NCI-H2196 treated with DMSO at 0.1 percent for 48 hours (cell line): ENCODE measurements at regions not wholly inside any gene's neighbourhood (a gene's known extent, or its start where the extent isn't known, plus 50 kb on each side); places are given as distances from the start of the nearest gene placed in this dataset.

Experiments
- DNase-seq: peaks from one replicate; lab custom pipeline; 2025; ENCODE audit not compliant: unreplicated experiment; lab: John Stamatoyannopoulos, UW

DNA sequence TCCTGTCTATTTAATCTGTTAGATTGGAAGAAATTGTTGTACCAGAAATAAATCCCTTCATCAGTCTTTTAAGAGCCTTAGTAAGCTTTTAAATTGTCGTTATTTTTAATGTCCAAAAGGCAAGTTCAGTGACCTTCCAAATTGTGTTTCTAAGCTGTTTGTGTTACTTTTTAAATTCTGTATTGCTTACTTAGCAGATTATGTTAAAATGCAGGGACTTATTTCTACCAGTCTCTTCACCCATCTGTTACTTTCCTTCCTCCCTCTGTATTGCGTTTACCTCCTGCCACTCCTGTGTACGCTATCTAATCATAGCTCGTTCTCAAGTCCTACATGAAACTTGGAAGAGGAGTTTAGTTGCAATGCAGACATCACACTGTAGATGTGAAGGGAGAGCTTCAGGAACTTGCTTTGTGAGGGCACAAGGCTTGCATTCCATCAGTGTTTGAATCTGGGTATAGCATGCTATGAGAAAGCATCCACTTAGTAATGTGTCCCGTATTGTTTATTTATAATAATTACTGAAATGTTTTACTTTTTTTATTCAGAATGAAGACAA, 406.5 kb upstream of the RGS6 start:
- DNase-seq, result no peak

GRCh38 chr14:71526388-71526787, 405.8 kb upstream of the RGS6 start:
- no peak for DNase-seq

- no peak for DNase-seq
Observed at GRCh38 chr14:71527838-71528237, 404.4 kb upstream of the RGS6 start.

DNA sequence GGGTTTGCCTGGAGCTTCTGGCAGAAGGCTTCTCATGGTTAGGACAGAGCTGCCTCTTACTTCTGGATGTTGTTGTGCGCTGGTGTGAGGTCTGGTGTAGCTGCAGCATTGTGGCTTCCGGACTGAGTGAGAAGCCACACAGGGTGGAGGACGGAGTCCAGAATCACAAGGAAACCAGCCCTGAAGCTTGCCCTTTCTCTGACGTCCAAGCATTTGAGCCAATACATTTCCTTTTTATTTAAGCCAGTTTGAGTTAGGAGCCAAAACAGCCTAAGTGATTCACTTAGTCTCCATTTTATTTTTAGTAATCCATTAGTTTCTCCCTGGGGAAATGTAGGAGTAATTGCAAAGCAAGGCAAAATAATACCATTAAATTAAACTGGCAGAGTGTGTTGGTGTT, 402.4 kb upstream of the RGS6 start:
- no peak for DNase-seq

DNA sequence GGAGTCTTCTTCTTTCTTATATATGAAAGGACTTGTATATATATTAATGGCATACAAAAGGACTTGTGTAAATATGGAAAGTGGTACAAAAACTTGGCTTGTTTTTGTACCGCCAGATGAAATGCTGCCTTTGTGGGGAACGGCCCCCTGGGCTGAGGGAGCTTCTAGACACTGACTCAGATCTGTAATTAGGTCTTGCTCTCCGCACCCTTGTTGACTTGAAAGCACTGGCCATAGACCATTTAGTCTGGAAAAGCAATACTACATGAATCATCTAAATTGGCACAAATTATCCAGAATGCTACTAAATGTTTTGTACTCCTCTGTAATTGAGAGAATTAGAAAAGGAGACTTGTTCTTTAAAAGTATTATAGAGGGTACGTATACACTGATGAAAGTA, 399.9 kb upstream of the RGS6 start:
- DNase-seq, result no peak

DNA sequence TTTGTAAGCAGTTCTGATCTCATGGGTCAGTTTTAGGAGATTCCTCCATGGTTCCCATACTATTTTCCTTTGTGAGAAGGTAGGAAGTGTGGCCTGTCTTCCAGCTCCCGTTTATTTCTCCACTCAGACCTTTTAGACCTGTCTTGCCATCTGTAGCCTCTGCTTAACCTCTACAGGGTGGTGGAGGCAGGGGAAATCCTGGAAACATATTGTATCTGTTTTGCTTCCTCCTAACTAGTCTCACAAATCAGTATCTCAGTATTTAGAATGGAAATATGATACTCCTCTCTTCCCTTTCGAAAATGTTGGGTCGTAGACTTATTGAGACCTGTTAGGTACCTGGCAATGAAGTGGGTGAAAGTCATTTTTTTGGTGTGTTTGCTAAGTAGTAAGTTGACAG, 399.4 kb upstream of the RGS6 start:
- DNase-seq, result no peak

GRCh38 chr14:71533390-71533789, 398.8 kb upstream of the RGS6 start:
- DNase-seq, result no peak

DNA sequence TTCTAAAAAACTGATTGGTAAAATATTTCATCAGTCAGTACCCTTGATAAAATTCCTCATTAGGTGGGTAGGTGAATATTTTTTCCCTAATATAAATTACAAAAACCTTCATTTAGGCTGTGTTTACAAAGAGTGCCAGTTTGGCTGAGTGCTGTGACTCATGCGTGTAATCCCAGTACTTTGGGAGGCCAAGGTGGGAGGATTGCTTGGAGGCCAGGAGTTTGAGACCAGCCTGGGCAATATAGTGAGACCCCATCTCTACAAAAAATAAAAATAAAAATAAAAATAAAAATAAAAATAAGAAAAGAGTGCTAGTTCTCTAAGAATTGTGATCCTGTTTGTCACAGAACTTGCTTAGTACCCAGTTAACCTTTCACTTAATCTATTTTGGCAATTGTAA, 398.4 kb upstream of the RGS6 start:
- no peak for DNase-seq

- DNase-seq, result no peak
Observed at GRCh38 chr14:71534506-71534905, 397.7 kb upstream of the RGS6 start.

GRCh38 chr14:71536015-71536740, 396.1 kb upstream of the RGS6 start:
- no peak for DNase-seq

GRCh38 chr14:71536927-71537772, 395.1 kb upstream of the RGS6 start:
- no peak for DNase-seq

DNA sequence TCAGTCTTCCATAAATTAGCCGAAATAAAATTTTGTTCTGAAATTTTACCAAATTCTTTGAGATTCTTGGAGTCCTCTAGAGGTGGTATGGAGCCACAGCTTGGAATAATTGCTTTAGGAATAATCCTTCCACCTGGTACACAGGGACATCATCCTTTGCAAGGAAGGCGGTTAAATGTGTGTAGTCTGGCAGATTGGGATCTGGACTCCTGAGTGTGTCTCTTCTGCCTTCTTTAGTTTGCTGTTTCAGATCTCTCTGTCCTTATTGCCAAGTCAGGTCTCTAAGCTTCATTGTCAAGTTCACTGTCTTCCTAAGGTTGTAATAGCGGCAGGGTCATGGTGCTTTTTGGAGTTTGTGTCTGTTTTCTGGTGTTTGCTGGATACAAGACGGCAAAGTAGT, 393.9 kb upstream of the RGS6 start:
- DNase-seq, result no peak

- DNase-seq, result no peak
Observed at GRCh38 chr14:71538938-71539649, 393.1 kb upstream of the RGS6 start.

- no peak for DNase-seq
Observed at GRCh38 chr14:71539650-71540285, 392.5 kb upstream of the RGS6 start.

- DNase-seq, result no peak
Observed at GRCh38 chr14:71541271-71541670, 391.0 kb upstream of the RGS6 start.

GRCh38 chr14:71541973-71542690, 390.1 kb upstream of the RGS6 start:
- DNase-seq, result no peak

GRCh38 chr14:71549421-71550050, 382.7 kb upstream of the RGS6 start:
- DNase-seq, result no peak

DNA sequence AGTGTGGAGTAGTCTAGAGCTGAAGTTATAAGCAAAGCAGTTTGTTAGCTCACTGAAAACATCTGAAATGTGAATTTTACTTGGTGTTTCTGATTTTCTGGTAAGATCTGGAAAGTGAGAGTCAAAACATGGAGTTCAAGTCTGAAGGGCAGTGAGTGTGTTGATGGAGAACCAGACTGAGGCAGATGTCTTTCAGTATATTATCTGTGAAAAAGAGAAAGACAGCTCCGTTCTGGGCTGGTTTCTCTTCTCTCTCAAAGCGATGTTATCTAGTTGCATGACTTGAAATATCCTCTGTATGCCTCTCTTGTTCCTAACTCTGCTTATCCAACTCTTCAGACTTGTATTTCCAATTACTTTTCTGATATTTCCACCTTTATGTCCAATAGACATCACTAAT, 381.9 kb upstream of the RGS6 start:
- no peak for DNase-seq

DNA sequence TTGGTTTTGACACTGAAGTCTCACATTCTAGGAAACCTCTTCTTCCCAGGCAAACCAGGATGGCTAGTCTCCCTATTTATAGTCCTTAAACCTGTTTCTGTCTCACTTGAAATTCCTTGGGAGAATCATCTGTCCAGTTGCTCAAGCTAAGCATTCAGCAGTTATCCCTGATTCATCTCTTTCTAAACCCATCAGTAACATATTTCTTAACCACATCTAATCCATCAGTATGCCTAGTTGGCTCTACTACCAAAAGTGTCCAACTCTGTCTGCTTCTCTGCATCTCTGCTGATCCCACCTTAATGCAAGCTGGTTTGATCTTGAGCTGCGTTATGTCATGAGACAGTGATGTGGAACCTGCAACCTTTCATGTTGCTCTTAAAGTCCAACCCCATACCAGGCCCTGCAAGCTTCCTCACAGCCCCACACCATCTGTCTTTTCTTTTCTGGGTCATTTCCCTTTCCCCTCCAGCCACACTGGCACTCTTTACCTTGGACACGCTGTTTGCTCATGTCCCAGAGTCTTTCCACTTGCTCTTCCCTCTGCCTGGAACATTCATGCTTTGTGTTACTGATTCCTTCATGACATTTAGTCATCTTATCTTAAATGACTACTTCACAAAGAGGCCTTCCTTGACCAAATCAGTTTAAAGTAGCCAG, 380.8 kb upstream of the RGS6 start:
- no peak for DNase-seq
